Neural cell (in vitro differentiated cells): ENCODE measurements at regions not wholly inside any gene's neighbourhood (a gene's known extent, or its start where the extent isn't known, plus 50 kb on each side); places are given as distances from the start of the nearest gene placed in this dataset.

Experiments
- CTCF ChIP-seq: fragments of 450-650 bp; IDR thresholded peaks from 2 replicates; pipeline ENCODE4 v1.5.1; 2014; ENCODE audit warnings: antibody characterized with exemption, mild to moderate bottlenecking, moderate library complexity; ENCODE audit not compliant: poor library complexity, severe bottlenecking
- EP300 ChIP-seq: fragments of 450-650 bp; conservative IDR thresholded peaks from 2 replicates; pipeline ENCODE4 v1.6.1; 2014; ENCODE audit warnings: antibody characterized with exemption, mild to moderate bottlenecking, moderate library complexity; ENCODE audit not compliant: poor library complexity, severe bottlenecking
- EZH2 ChIP-seq: fragments of 200-600, 300-800 bp; shearing (Covaris generic), sonication (generic); IDR thresholded peaks from 2 replicates; pipeline ENCODE4 v1.6.1; 2014; ENCODE audit warnings: antibody characterized with exemption, low read length, borderline replicate concordance, mild to moderate bottlenecking; ENCODE audit not compliant: insufficient read depth, poor library complexity, severe bottlenecking
- POLR2AphosphoS5 ChIP-seq: IDR thresholded peaks from 2 replicates; pipeline ENCODE4 v1.6.1; 2012
- TAF1 ChIP-seq: IDR thresholded peaks from 2 replicates; pipeline ENCODE4 v1.6.1; 2012; ENCODE audit warnings: low read depth
- TF ChIP-seq, protein P1 (sequence below): IDR thresholded peaks from 2 replicates; pipeline ENCODE4 v1.6.1; 2012; ENCODE audit warnings: borderline replicate concordance

GRCh38 chr2:123912171-123912570, 112.9 kb upstream of the CNTNAP5 start:
- no peak for TF ChIP-seq CTCF
- no peak for TF ChIP-seq POLR2AphosphoS5
- TF ChIP-seq, protein P1, sequence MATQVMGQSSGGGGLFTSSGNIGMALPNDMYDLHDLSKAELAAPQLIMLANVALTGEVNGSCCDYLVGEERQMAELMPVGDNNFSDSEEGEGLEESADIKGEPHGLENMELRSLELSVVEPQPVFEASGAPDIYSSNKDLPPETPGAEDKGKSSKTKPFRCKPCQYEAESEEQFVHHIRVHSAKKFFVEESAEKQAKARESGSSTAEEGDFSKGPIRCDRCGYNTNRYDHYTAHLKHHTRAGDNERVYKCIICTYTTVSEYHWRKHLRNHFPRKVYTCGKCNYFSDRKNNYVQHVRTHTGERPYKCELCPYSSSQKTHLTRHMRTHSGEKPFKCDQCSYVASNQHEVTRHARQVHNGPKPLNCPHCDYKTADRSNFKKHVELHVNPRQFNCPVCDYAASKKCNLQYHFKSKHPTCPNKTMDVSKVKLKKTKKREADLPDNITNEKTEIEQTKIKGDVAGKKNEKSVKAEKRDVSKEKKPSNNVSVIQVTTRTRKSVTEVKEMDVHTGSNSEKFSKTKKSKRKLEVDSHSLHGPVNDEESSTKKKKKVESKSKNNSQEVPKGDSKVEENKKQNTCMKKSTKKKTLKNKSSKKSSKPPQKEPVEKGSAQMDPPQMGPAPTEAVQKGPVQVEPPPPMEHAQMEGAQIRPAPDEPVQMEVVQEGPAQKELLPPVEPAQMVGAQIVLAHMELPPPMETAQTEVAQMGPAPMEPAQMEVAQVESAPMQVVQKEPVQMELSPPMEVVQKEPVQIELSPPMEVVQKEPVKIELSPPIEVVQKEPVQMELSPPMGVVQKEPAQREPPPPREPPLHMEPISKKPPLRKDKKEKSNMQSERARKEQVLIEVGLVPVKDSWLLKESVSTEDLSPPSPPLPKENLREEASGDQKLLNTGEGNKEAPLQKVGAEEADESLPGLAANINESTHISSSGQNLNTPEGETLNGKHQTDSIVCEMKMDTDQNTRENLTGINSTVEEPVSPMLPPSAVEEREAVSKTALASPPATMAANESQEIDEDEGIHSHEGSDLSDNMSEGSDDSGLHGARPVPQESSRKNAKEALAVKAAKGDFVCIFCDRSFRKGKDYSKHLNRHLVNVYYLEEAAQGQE, result no peak
- no peak for TF ChIP-seq EZH2
- TF ChIP-seq EP300, result no peak
- TF ChIP-seq TAF1, result no peak
